Endothelial cell of umbilical vein (primary cell): ENCODE measurements at regions not wholly inside any gene's neighbourhood (a gene's known extent, or its start where the extent isn't known, plus 50 kb on each side); places are given as distances from the start of the nearest gene placed in this dataset.

Experiments used
- BruUV-seq: library from RNA; stranded (reverse); fragments of 400-500 nt; replicated peaks from 2 replicates; lab custom pipeline; 2021; lab: Mats Ljungman, UMichigan
- CTCF ChIA-PET: fragments of 300-600, 350-600 bp; sonication (Branson Sonifier 250); formaldehyde crosslinking; loops from one replicate; lab custom pipeline; 2021; ENCODE audit warnings: antibody characterized with exemption, inconsistent platforms; lab: Charles Lee
- POLR2A ChIA-PET: fragments of 300-600, 350-600 bp; sonication (Branson Sonifier 250); formaldehyde crosslinking; loops from one replicate; lab custom pipeline; 2021; ENCODE audit warnings: antibody characterized with exemption, inconsistent platforms; lab: Charles Lee
- DNase-seq: peaks from one replicate; pipeline ENCODE4 v3.0.0-alpha.2; 2011; ENCODE audit warnings: low read depth, low spot score
- FAIRE-seq: peaks from 2 replicates; lab custom pipeline; 2011; peaks lifted over from hg19 to GRCh38; lab: Jason Lieb, UNC
- H2AFZ ChIP-seq: 2 replicates; pipeline ENCODE4 v1.6.0; 2012; ENCODE audit warnings: low read depth, low read length, control low read depth, inconsistent platforms
- H3K27ac ChIP-seq: 2 replicates; pipeline ENCODE4 v1.5.1; 2011; ENCODE audit warnings: low read depth, mild to moderate bottlenecking, control low read depth, low read length, moderate library complexity; ENCODE audit not compliant: insufficient read depth
- H3K27me3 ChIP-seq, 2 experiments: 2 replicates each; pipeline versions ENCODE4 v1.6.0 to v1.6.1; 2011; ENCODE audit warnings: low read length in 2 of 2, mixed read lengths in 1 of 2; ENCODE audit not compliant: control insufficient read depth in 2 of 2, insufficient read depth in 2 of 2
- H3K36me3 ChIP-seq, 2 experiments: 2 replicates in 1 of 2; 3 replicates in 1 of 2; pipeline ENCODE4 v1.5.1; 2011; ENCODE audit warnings: low read length in 2 of 2, mild to moderate bottlenecking in 1 of 2, moderate library complexity in 1 of 2; ENCODE audit not compliant: control insufficient read depth in 2 of 2, insufficient read depth in 2 of 2; ENCODE audit errors: extremely low read depth in 1 of 2
- H3K4me1 ChIP-seq: 3 replicates; pipeline ENCODE4 v1.5.1; 2011; ENCODE audit warnings: mild to moderate bottlenecking, low read length; ENCODE audit not compliant: control insufficient read depth, insufficient read depth; ENCODE audit errors: extremely low read depth
- H3K4me2 ChIP-seq: 2 replicates; pipeline ENCODE4 v1.6.1; 2011; ENCODE audit warnings: low read length, control low read depth, mixed read lengths; ENCODE audit not compliant: insufficient read depth
- H3K4me3 ChIP-seq, 3 experiments: fragments of 200-600 bp in 1 of 3; sonication (generic), shearing (Covaris generic) in 1 of 3; replicated peaks in 1 of 3; 2 replicates each; pipeline ENCODE4 v1.5.1; 2011 to 2016; ENCODE audit warnings: control low read depth in 3 of 3, low read length in 3 of 3, mild to moderate bottlenecking in 2 of 3, inconsistent platforms in 1 of 3, low read depth in 1 of 3, moderate library complexity in 1 of 3; ENCODE audit not compliant: insufficient read depth in 1 of 3
- H3K79me2 ChIP-seq: 2 replicates; pipeline ENCODE4 v1.6.0; 2012; ENCODE audit warnings: low read length, inconsistent platforms; ENCODE audit not compliant: control insufficient read depth, insufficient read depth
- H3K9ac ChIP-seq: replicated peaks from 2 replicates; pipeline ENCODE3; 2011; ENCODE audit warnings: low read length, control low read depth; ENCODE audit not compliant: insufficient read depth; ENCODE audit errors: extremely low read depth
- H3K9me1 ChIP-seq: replicated peaks from 3 replicates; pipeline ENCODE4 v1.6.0; 2011; ENCODE audit warnings: mild to moderate bottlenecking, low read length; ENCODE audit not compliant: control insufficient read depth, insufficient read depth; ENCODE audit errors: extremely low read depth
- H3K9me3 ChIP-seq: replicated peaks from 2 replicates; pipeline ENCODE4 v1.5.1; 2012; ENCODE audit warnings: low read length, inconsistent platforms; ENCODE audit not compliant: control insufficient read depth, insufficient read depth
- H4K20me1 ChIP-seq: replicated peaks from 2 replicates; pipeline ENCODE3; 2011; ENCODE audit warnings: mild to moderate bottlenecking, low read length; ENCODE audit not compliant: control insufficient read depth, insufficient read depth; ENCODE audit errors: extremely low read depth
- EZH2 ChIP-seq: IDR thresholded peaks from 2 replicates; pipeline ENCODE4 v1.6.1; 2012; ENCODE audit warnings: borderline replicate concordance, low read depth, mild to moderate bottlenecking, moderate library complexity, low read length, inconsistent platforms; ENCODE audit not compliant: severe bottlenecking
- FOS ChIP-seq: IDR thresholded peaks from 2 replicates; pipeline ENCODE4 v1.6.1; 2011; ENCODE audit warnings: mild to moderate bottlenecking, low read length, moderate library complexity, borderline replicate concordance; ENCODE audit not compliant: insufficient read depth
- JUN ChIP-seq: IDR thresholded peaks from 2 replicates; pipeline ENCODE4 v1.6.1; 2011; ENCODE audit warnings: borderline replicate concordance, low read depth; ENCODE audit not compliant: insufficient read length, insufficient read depth
- MYC ChIP-seq: IDR thresholded peaks from one replicate; pipeline ENCODE4 v1.6.1; 2011; ENCODE audit warnings: mild to moderate bottlenecking, low read depth, low read length
- POLR2A ChIP-seq: IDR thresholded peaks from 2 replicates; pipeline ENCODE4 v1.6.1; 2012; ENCODE audit warnings: low read depth, mild to moderate bottlenecking, control low read depth, low read length
- dilution Hi-C: fragments of 300-500 bp; cut with MboI; formaldehyde crosslinking; loops from one replicate; pipeline ENCODE4 v1.15.0; 2019; ENCODE audit warnings: low sequenced_read_pairs; ENCODE audit not compliant: extremely low pct_ligation_motif_present
- intact Hi-C: fragments of 100-400 bp; cut with micrococcal nuclease; formaldehyde crosslinking; loops from one replicate; pipeline ENCODE4 v1.10.0; 2022
- TF ChIP-seq, protein P1 (sequence below), 2 donors: IDR thresholded peaks; 1 replicate in 1 of 2; 2 replicates in 1 of 2; pipeline ENCODE4 v1.5.1; 2011; ENCODE audit warnings: low read length in 2 of 2, mild to moderate bottlenecking in 2 of 2, moderate library complexity in 2 of 2, control low read depth in 1 of 2, inconsistent platforms in 1 of 2, low read depth in 1 of 2; ENCODE audit not compliant: insufficient read depth in 1 of 2; ENCODE audit errors: extremely low read depth in 1 of 2

DNA sequence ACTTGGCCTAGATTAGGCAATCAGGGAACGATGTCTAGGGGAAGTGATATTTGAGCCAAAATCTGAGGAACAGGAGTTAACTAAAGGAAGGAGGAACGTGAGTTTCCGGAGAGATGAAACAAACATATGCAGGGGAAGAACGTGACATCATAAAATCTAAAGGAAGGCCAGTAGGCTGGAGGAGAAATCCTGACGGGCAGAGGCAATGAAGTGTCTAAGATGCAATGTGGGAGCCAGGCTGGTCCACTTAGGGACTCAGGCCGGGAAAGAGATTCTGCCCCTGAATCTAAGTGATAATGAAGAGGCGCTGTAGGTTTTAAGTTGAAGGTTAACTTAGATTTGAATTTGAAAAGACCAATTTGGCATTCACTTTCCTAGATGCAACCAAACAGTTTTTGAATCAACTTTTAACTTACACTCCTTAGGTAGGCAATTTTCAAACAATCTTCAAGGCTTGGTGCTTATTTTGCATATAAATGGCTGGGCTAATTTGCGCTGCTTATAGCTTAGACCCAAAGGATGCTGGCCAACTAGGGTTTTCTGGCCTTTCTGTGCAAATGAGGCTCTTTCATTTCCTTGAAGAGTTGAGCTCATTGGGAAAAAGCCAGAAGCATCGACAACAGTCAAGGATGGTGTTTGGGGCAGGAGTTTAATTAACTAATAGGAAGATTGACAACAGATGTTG, 221.7 kb downstream of the SOX11 start:
- no peaks in the 10 kb centered on the region for H3K79me2 ChIP-seq
- H3K9ac ChIP-seq, result no peak overlapping the region
- no peak for FAIRE-seq
- intact Hi-C loops (no loop called here), dilution Hi-C loops (no loop called here)
- H3K27ac ChIP-seq, result no peak overlapping the region
- H3K4me2 ChIP-seq, result no peak overlapping the region
- no peaks in the 10 kb centered on the region for H4K20me1 ChIP-seq
- H3K36me3 ChIP-seq, result no peaks in the 10 kb centered on the region
- H3K27me3 ChIP-seq, result no peaks in the 10 kb centered on the region
- no TSS peak for BruUV-seq
- H3K4me3 ChIP-seq, result no peak overlapping the region
- peaks cover 2% of the 10 kb centered on the region for H3K9me3 ChIP-seq
- CTCF ChIA-PET, result no interaction called here
- TF ChIP-seq POLR2A (no peak), FOS (no peak), JUN (no peak), MYC (no peak), EZH2 (no peak)
- TF ChIP-seq, protein P1, sequence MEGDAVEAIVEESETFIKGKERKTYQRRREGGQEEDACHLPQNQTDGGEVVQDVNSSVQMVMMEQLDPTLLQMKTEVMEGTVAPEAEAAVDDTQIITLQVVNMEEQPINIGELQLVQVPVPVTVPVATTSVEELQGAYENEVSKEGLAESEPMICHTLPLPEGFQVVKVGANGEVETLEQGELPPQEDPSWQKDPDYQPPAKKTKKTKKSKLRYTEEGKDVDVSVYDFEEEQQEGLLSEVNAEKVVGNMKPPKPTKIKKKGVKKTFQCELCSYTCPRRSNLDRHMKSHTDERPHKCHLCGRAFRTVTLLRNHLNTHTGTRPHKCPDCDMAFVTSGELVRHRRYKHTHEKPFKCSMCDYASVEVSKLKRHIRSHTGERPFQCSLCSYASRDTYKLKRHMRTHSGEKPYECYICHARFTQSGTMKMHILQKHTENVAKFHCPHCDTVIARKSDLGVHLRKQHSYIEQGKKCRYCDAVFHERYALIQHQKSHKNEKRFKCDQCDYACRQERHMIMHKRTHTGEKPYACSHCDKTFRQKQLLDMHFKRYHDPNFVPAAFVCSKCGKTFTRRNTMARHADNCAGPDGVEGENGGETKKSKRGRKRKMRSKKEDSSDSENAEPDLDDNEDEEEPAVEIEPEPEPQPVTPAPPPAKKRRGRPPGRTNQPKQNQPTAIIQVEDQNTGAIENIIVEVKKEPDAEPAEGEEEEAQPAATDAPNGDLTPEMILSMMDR (IDR thresholded peaks at IDR 0.05; ENCODE audit: extremely low read depth in 1 of 2, insufficient read depth in 1 of 2, low read depth in 1 of 2, low read length in 2 of 2), result no peak
- H3K9me1 ChIP-seq, result no peaks in the 10 kb centered on the region
- DNase-seq, result no peak
- H2AFZ ChIP-seq, result no peak overlapping the region
- POLR2A ChIA-PET, result no interaction called here
- no peaks in the 10 kb centered on the region for H3K4me1 ChIP-seq
